ENCODE measurements at regions not wholly inside any gene's neighbourhood (a gene's known extent, or its start where the extent isn't known, plus 50 kb on each side); places are given as distances from the start of the nearest gene placed in this dataset.

DNA sequence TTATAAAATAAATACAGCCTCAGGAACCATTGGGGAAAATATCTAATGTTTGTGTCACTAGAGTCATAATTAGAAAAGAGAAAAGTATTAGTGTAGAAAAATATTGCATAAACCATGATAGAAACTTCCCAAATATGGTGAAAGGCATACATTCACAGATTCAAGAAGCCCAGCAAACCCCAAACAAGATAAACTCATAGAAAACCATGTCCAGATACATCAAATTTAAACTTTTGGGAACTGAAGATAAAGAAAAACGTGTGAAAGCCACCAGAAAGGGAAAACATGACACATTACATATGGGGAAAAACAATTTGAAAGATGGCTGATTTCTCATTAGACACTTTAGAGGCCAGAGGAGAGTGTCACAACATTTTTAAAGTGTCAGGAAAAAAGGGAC is 236.5 kb upstream of the FN1 start:
- 23 to 76% methylated on average over 1 of the region's 1 CpG for WGBS, 2 donors
- no peak for DNase-seq
- Histone ChIP-seq H3K27me3 (no peaks in the 10 kb centered on the region), H3K36me3 (no peaks in the 10 kb centered on the region), H3K4me1 (no peaks in the 10 kb centered on the region), H3K27ac (no peak overlapping the region), H3K4me3 (no peak overlapping the region), H3K9me3 (no peaks in the 10 kb centered on the region)
- no peak for TF ChIP-seq POLR2A (IDR thresholded peaks at IDR 0.05)
- TF ChIP-seq, protein P1, sequence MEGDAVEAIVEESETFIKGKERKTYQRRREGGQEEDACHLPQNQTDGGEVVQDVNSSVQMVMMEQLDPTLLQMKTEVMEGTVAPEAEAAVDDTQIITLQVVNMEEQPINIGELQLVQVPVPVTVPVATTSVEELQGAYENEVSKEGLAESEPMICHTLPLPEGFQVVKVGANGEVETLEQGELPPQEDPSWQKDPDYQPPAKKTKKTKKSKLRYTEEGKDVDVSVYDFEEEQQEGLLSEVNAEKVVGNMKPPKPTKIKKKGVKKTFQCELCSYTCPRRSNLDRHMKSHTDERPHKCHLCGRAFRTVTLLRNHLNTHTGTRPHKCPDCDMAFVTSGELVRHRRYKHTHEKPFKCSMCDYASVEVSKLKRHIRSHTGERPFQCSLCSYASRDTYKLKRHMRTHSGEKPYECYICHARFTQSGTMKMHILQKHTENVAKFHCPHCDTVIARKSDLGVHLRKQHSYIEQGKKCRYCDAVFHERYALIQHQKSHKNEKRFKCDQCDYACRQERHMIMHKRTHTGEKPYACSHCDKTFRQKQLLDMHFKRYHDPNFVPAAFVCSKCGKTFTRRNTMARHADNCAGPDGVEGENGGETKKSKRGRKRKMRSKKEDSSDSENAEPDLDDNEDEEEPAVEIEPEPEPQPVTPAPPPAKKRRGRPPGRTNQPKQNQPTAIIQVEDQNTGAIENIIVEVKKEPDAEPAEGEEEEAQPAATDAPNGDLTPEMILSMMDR (IDR thresholded peaks at IDR 0.05), result no peak
- intact Hi-C loops (cut with DNase I), result no loop called here

- H3K4me3 ChIP-seq, result no peak overlapping the region
- TF ChIP-seq POLR2A (IDR thresholded peaks at IDR 0.05), result no peak
- TF ChIP-seq, protein P1 (IDR thresholded peaks at IDR 0.05), result no peak
- H3K9me3 ChIP-seq, result no peaks in the 10 kb centered on the region
- H3K4me1 ChIP-seq, result no peaks in the 10 kb centered on the region
- WGBS, 2 donors, result 78 to 80% methylated on average over 6 of the region's 6 CpGs
- intact Hi-C loops (cut with DNase I), result no loop called here
- no peak overlapping the region for H3K27ac ChIP-seq
- no peaks in the 10 kb centered on the region for H3K27me3 ChIP-seq
- no peak for DNase-seq
- no peaks in the 10 kb centered on the region for H3K36me3 ChIP-seq
Measured at GRCh38 chr2:215671691-215672090, 235.8 kb upstream of the FN1 start.

DNA sequence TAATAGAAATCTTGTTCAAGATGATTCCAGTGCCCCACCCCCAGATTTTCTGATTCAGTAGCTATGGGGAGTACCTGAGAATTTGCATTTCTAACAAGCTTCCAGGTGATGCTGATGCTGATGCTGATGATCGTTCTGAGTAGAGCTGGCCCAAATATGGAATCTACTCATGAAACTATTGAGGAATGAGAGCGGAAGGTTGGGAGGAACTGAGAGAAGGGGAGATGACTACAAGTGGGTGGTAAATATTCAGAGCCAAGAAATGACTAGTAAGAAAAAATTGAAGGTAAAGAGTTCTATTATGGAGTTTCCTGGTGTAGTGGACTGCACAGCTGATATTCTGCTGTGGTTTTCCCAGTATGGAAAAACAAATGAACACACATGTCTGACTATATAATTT is 235.4 kb upstream of the FN1 start:
- WGBS, 2 donors, result 82 to 89% methylated on average over 2 of the region's 2 CpGs
- no peaks in the 10 kb centered on the region for H3K36me3 ChIP-seq
- H3K9me3 ChIP-seq, result no peaks in the 10 kb centered on the region
- TF ChIP-seq, protein P1 (IDR thresholded peaks at IDR 0.05), result no peak
- TF ChIP-seq POLR2A (IDR thresholded peaks at IDR 0.05), result no peak
- no peaks in the 10 kb centered on the region for H3K4me1 ChIP-seq
- H3K27me3 ChIP-seq, result no peaks in the 10 kb centered on the region
- no peak overlapping the region for H3K27ac ChIP-seq
- intact Hi-C loops (cut with DNase I), result no loop called here
- DNase-seq, result no peak
- no peak overlapping the region for H3K4me3 ChIP-seq

- no peaks in the 10 kb centered on the region for H3K27me3 ChIP-seq
Measured at GRCh38 chr2:215670396-215670795, 234.5 kb upstream of the FN1 start.

GRCh38 chr2:215668378-215668775 is 232.5 kb upstream of the FN1 start:
- Histone ChIP-seq H3K9me3 (no peaks in the 10 kb centered on the region), H3K4me1 (no peaks in the 10 kb centered on the region), H3K36me3 (no peaks in the 10 kb centered on the region), H3K4me3 (no peak overlapping the region), H3K27me3 (no peaks in the 10 kb centered on the region), H3K27ac (peak overlapping the region in 1 of 4 donors; percentile 17)
- TF ChIP-seq POLR2A (IDR thresholded peaks at IDR 0.05), result no peak
- TF ChIP-seq, protein P1 (IDR thresholded peaks at IDR 0.05), result no peak
- DNase-seq, result no peak
- intact Hi-C loops (cut with DNase I), result no loop called here
- 55 to 73% methylated on average over 4 to 5 of the region's 5 CpGs for WGBS, 2 donors

More at GRCh38 chr2:215670396-215670795, 234.5 kb upstream of the FN1 start:
- intact Hi-C loops (cut with DNase I), result no loop called here
- no peaks in the 10 kb centered on the region for H3K4me1 ChIP-seq
- DNase-seq, result no peak
- H3K36me3 ChIP-seq, result no peaks in the 10 kb centered on the region
- 33 to 59% methylated on average over 4 of the region's 4 CpGs for WGBS, 2 donors
- H3K27ac ChIP-seq, result no peak overlapping the region
- TF ChIP-seq POLR2A (IDR thresholded peaks at IDR 0.05), result no peak
- TF ChIP-seq, protein P1 (IDR thresholded peaks at IDR 0.05), result no peak
- no peak overlapping the region for H3K4me3 ChIP-seq
- H3K9me3 ChIP-seq, result no peaks in the 10 kb centered on the region
